ENCODE measurements at regions not wholly inside any gene's neighbourhood (a gene's known extent, or its start where the extent isn't known, plus 50 kb on each side); places are given as distances from the start of the nearest gene placed in this dataset.
A peak's percentile ranks its signal among the peaks of the same experiment; 100 is the strongest.

DNA sequence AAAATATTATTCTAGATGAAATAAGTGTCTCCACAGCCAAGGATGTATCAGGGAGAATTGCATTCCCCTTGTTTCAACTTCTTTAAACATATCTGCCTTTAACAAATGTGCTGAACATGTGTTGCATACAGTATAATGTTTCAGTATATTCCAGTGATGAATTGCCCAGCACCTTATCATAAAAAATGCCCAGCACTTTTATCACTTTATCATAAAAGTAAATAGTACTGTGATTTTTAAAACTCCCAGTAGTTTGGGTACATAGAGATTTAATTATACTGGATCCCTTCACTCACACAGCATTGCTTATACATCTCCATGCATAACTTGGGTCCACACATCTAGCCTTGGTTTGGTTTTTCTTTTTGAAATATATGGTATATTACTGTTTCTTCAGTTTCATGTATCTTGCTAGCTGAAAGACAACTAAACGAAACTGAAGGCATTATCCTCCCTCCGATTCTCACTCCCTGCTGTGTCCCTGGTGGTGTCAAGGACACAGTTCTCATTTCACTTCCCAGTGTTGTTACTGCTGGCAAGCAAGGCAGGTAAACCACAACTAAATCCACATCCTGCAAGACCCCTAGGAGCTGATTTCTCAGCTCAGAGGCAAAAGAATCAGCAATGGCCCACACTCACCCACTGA is 118.2 kb upstream of the SLC44A3 start:
- Histone ChIP-seq H3K56ac (ENCODE audit: extremely low read depth, insufficient read depth, low read length) (peak overlapping the region; percentile 13; the same call in 1 of the 2 replicates), H2BK120ac (ENCODE audit: low read depth, low read length) (peak overlapping the region; percentile 95), H4K8ac (ENCODE audit: low read depth in 2 of 2, low read length in 2 of 2) (peak overlapping the region; percentile 30 to 81; a peak in 3 of 4 replicates), H3K9ac (ENCODE audit: low read depth, low read length) (peak overlapping the region; percentile 1; the same call in 1 of the 2 replicates), H3K79me1 (ENCODE audit: low read depth in 1 of 2, low read length in 2 of 2) (no peaks in the 10 kb centered on the region), H3K9me3 (ENCODE audit: control insufficient read depth, insufficient read depth, low read length) (no peaks in the 10 kb centered on the region), H3K27ac (ENCODE audit: insufficient read depth, low read length) (peak overlapping the region; percentile 48), H3K18ac (ENCODE audit: low read depth, low read length) (peak overlapping the region; percentile 90), H2AK9ac (replicated peaks; ENCODE audit: low read depth, low read length, poor library complexity) (peak overlapping the region; percentile 35), H4K91ac (ENCODE audit: insufficient read depth, low read depth, low read length) (peak overlapping the region; percentile 91), H3K4me1 (ENCODE audit: control insufficient read depth, insufficient read depth, low read length) (peaks cover 20% of the 10 kb centered on the region), H3K14ac (replicated peaks; ENCODE audit: low read depth, low read length) (peak overlapping the region; percentile 88), H2BK5ac (ENCODE audit: low read depth, low read length, poor library complexity, severe bottlenecking) (peak overlapping the region; percentile 25), H3K4me3 (ENCODE audit: insufficient read depth, low read depth, low read length) (no peak overlapping the region), H3K9me1 (ENCODE audit: insufficient read depth, low read length) (peaks cover 14% of the 10 kb centered on the region), H2BK20ac (ENCODE audit: low read depth, low read length) (peak overlapping the region; percentile 82), H3K36me3 (ENCODE audit: control insufficient read depth, insufficient read depth, low read length) (no peaks in the 10 kb centered on the region), H3K4ac (ENCODE audit: low read depth, low read length) (peak overlapping the region; percentile 83), H2BK15ac (ENCODE audit: low read depth, low read length) (peak overlapping the region; percentile 84), H3K23ac (ENCODE audit: low read depth, low read length) (peak overlapping the region; percentile 46; the same call in 1 of the 2 replicates), H4K5ac (ENCODE audit: low read depth, low read length) (peak overlapping the region; percentile 87), H4K20me1 (ENCODE audit: insufficient read depth, low read length) (no peaks in the 10 kb centered on the region), H2AFZ (replicated peaks; ENCODE audit: low read length, poor library complexity) (peak overlapping the region; percentile 29), H3K27me3 (ENCODE audit: control insufficient read depth, insufficient read depth, low read length) (no peaks in the 10 kb centered on the region), H3K4me2 (ENCODE audit: low read depth, low read length) (no peak overlapping the region), H2AK5ac (ENCODE audit: low read depth, low read length) (peak overlapping the region; percentile 94)
- CTCF ChIA-PET: no interaction called here
- DNase-seq: no peak
- no TSS peak for BruUV-seq (replicated peaks)
- dilution Hi-C loops (cut with HindIII; ENCODE audit: low sequenced_read_pairs, unreplicated experiment) (no loop called here), in situ Hi-C loops (cut with MboI; ENCODE audit: low sequenced_read_pairs) (no loop called here), intact Hi-C loops (cut with micrococcal nuclease) (no loop called here)
- no peak for TF ChIP-seq BHLHE40 (IDR thresholded peaks at IDR 0.05; ENCODE audit: low read depth, low read length)
- TF ChIP-seq, protein P1, sequence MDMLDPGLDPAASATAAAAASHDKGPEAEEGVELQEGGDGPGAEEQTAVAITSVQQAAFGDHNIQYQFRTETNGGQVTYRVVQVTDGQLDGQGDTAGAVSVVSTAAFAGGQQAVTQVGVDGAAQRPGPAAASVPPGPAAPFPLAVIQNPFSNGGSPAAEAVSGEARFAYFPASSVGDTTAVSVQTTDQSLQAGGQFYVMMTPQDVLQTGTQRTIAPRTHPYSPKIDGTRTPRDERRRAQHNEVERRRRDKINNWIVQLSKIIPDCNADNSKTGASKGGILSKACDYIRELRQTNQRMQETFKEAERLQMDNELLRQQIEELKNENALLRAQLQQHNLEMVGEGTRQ (IDR thresholded peaks at IDR 0.05; ENCODE audit: low read depth, low read length): no peak
- TF ChIP-seq, protein P2, sequence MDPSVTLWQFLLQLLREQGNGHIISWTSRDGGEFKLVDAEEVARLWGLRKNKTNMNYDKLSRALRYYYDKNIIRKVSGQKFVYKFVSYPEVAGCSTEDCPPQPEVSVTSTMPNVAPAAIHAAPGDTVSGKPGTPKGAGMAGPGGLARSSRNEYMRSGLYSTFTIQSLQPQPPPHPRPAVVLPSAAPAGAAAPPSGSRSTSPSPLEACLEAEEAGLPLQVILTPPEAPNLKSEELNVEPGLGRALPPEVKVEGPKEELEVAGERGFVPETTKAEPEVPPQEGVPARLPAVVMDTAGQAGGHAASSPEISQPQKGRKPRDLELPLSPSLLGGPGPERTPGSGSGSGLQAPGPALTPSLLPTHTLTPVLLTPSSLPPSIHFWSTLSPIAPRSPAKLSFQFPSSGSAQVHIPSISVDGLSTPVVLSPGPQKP (IDR thresholded peaks at IDR 0.05; ENCODE audit: borderline replicate concordance, low read depth, low read length): no peak
- TF ChIP-seq NFE2L2 (IDR thresholded peaks at IDR 0.05; ENCODE audit: low read depth, low read length): no peak
- no peak for TF ChIP-seq CEBPB (IDR thresholded peaks at IDR 0.05; ENCODE audit: low read depth, low read length)
- no peak for TF ChIP-seq MAFK (IDR thresholded peaks at IDR 0.05; ENCODE audit: low read depth, low read length)
- TF ChIP-seq CHD1 (IDR thresholded peaks at IDR 0.05; ENCODE audit: low read depth, low read length): no peak
- no peak for TF ChIP-seq RFX5 (IDR thresholded peaks at IDR 0.05; ENCODE audit: low read depth, low read length)
- no peak for TF ChIP-seq POLR2A (IDR thresholded peaks at IDR 0.05; ENCODE audit: low read depth, low read length)
- TF ChIP-seq RCOR1 (IDR thresholded peaks at IDR 0.05; ENCODE audit: insufficient replicate concordance, low read length): no peak
- no peak for TF ChIP-seq MAZ (IDR thresholded peaks at IDR 0.05; ENCODE audit: borderline replicate concordance, low read depth, low read length)
- no peak for TF ChIP-seq RAD21 (IDR thresholded peaks at IDR 0.05; ENCODE audit: low read length)
- TF ChIP-seq SMC3 (IDR thresholded peaks at IDR 0.05; ENCODE audit: low read depth, low read length): no peak
- TF ChIP-seq, protein P3, sequence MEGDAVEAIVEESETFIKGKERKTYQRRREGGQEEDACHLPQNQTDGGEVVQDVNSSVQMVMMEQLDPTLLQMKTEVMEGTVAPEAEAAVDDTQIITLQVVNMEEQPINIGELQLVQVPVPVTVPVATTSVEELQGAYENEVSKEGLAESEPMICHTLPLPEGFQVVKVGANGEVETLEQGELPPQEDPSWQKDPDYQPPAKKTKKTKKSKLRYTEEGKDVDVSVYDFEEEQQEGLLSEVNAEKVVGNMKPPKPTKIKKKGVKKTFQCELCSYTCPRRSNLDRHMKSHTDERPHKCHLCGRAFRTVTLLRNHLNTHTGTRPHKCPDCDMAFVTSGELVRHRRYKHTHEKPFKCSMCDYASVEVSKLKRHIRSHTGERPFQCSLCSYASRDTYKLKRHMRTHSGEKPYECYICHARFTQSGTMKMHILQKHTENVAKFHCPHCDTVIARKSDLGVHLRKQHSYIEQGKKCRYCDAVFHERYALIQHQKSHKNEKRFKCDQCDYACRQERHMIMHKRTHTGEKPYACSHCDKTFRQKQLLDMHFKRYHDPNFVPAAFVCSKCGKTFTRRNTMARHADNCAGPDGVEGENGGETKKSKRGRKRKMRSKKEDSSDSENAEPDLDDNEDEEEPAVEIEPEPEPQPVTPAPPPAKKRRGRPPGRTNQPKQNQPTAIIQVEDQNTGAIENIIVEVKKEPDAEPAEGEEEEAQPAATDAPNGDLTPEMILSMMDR (conservative IDR thresholded peaks at IDR 0.05; ENCODE audit: low read depth, low read length): no peak
- no peak for TF ChIP-seq MXI1 (IDR thresholded peaks at IDR 0.05; ENCODE audit: borderline replicate concordance, low read depth, low read length)
- no peak for TF ChIP-seq FOS (IDR thresholded peaks at IDR 0.05; ENCODE audit: low read depth, low read length)
- no peak for ATAC-seq (ENCODE audit: low read depth)
- WGBS, 2 experiments (ENCODE audit: extremely low coverage in 2 of 2, insufficient read length in 1 of 2): no CpG with 5 or more reads among the region's 2 CpGs
- POLR2A ChIA-PET (ENCODE audit: unreplicated experiment): interaction anchor here (0.8 kb wide), 1 partner anchor 160 kb away, joined by 3 read pairs; the partner anchor contains the start of gene F3
